GM18868 (cell line): ENCODE measurements at regions not wholly inside any gene's neighbourhood (a gene's known extent, or its start where the extent isn't known, plus 50 kb on each side); places are given as distances from the start of the nearest gene placed in this dataset.

Source experiments
- ATAC-seq: cut with Tn5 transposase; IDR thresholded peaks from one replicate; pipeline ENCODE4 v1.9.1; 2021; ENCODE audit warnings: mild to moderate bottlenecking, moderate library complexity; ENCODE audit not compliant: unreplicated experiment

DNA sequence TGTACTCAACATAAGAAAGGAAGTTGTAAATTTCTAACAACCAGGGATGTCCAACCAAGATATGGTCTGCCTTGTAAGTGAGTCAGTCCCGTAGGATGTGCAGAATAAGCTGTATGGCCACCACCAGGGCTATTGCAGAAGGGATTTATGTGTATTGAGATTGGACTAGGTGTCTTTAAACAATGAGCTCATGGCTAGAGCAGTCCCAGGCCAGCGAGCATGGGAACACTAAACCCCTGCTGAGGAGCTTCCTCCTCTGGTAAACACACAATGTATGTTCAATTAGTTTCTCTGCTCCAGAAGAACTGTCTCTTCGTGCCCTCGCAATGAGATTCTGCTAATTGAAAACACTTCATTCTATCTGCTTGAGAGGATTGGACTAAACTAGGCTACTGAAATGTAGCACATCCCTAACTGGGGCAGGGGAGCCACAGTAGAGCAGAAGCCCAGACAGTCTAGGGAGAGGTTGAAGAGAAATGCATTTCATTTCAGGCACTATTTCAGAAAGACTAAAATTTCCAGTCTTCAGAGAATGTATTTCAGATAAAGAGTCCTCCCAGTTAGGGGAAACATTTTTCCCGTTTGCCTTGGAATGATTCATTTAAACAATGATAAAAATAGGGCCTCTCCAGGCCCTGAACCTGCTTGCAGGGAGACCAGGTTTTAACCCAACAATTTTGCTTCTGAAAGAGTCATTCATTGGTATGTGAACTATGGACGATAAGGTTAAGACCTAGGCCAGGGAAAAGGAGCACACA is 154.7 kb downstream of the FAM114A2 start:
- ATAC-seq, result no peak

DNA sequence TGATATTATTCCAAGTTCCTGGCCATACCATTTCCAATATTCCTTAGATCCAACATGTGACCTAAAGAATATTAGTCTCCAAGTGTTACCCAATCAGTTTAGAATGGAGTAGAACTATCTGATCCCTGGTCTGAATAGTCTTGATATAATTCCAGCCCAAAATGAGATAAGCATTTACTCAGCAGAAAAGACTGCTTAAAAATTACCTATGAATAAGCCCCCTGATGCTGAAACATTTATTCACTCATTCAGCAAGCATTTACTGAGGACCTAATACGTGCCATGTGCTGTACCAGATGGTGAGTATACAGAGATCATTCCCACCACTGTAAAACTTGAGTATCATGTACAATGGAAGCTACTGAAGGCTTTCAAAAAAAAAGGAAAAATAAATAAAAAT is 157.0 kb downstream of the FAM114A2 start:
- ATAC-seq, result no peak

DNA sequence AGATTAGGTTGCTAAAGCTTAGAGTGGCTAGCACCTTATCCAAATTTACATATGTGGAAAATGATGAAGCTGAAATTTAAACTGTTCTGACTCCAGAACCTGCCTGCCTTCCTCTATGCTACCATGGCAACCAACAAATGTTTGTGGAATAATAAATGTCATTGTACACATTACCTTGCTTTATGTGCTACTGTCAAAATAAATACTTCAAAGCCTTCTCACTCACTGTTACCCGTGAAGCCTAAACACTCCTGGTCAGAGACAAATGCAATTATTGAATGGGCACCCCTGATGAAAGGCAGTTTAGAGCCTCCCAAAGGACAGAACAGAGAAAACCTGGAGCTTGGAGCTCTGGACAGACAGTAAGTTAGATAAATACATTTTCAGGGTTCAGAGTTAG is 158.6 kb downstream of the FAM114A2 start:
- ATAC-seq, result no peak

GRCh38 chr5:153879596-153879995 is 159.1 kb downstream of the FAM114A2 start:
- no peak for ATAC-seq

DNA sequence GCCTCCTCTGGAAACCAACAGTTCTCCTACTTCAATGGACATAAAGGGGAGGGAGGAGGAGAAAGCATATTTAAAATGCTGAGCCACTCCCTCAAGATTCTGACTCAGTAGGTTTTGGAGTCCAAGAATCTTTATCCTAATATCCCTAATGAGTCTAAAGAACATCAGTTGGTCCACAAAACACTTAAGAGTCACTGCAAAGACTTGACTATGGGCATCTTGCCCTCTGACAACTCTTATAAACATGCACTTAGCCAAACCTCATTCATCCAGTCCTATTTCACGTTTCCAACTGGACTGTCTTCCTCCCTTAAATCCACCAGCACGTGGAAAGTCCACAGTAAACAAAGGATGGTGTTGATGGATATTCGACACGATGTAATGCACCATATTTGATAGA is 172.5 kb downstream of the FAM114A2 start:
- no peak for ATAC-seq

- ATAC-seq, result no peak
These were observed 173.7 kb downstream of the FAM114A2 start for GRCh38 chr5:153865016-153865415.

DNA sequence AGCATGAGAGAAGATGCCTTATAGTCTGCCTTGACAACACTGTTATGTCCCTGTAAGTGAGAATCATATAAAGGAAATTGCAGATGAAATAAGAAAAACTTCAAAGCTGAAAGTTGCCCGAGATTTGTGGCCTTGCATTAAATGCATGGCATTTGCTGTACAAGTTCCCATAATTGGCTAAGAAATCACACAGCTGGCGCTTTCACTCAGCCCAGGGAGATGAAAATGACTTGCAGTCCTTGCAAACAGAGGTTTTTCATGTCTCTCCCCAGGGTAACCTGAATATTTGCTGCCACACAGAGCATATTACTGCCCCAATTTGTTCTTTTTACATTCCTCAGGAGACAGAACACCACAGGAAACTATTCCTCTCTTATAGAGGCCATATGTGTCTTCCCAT is 174.8 kb downstream of the FAM114A2 start:
- ATAC-seq, result no peak
